ENCODE measurements at regions not wholly inside any gene's neighbourhood (a gene's known extent, or its start where the extent isn't known, plus 50 kb on each side); places are given as distances from the start of the nearest gene placed in this dataset.

GRCh38 chr6:167759912-167760311, 66.8 kb upstream of the AFDN start:
- TF ChIP-seq CTCF (IDR thresholded peaks at IDR 0.05; ENCODE audit: low read length) (no peak), EZH2 (IDR thresholded peaks at IDR 0.05; ENCODE audit: borderline replicate concordance, low read length) (no peak)

Measured in OCI-LY1 (cell line).